Calu3 (cell line): ENCODE measurements at regions not wholly inside any gene's neighbourhood (a gene's known extent, or its start where the extent isn't known, plus 50 kb on each side); places are given as distances from the start of the nearest gene placed in this dataset.

ENCODE experiments used
- BruUV-seq: library from RNA; stranded (reverse); fragments of 400-500 nt; replicated peaks from 2 replicates; lab custom pipeline; 2021; lab: Mats Ljungman, UMichigan
- CTCF ChIA-PET: fragments of 300-600 bp; sonication (Branson Sonifier 250); formaldehyde crosslinking; loops from one replicate; lab custom pipeline; 2022; ENCODE audit warnings: antibody characterized with exemption; lab: Charles Lee
- DNase-seq: peaks from one replicate; pipeline ENCODE4 v3.0.0; 2022
- H3K27ac Mint-ChIP-seq: one replicate; pipeline ENCODE4 v1.8.0; 2022; ENCODE audit warnings: mixed read lengths; ENCODE audit not compliant: unreplicated experiment
- H3K27me3 Mint-ChIP-seq: one replicate; pipeline ENCODE4 v1.8.0; 2022; ENCODE audit warnings: mixed read lengths; ENCODE audit not compliant: unreplicated experiment
- H3K36me3 Mint-ChIP-seq: one replicate; pipeline ENCODE4 v1.8.0; 2022; ENCODE audit warnings: mild to moderate bottlenecking, moderate library complexity, mixed read lengths; ENCODE audit not compliant: insufficient read depth, unreplicated experiment
- H3K4me1 Mint-ChIP-seq: one replicate; pipeline ENCODE4 v1.8.0; 2022; ENCODE audit warnings: mild to moderate bottlenecking, low read depth, mixed read lengths; ENCODE audit not compliant: unreplicated experiment
- H3K4me3 Mint-ChIP-seq: one replicate; pipeline ENCODE4 v1.8.0; 2022; ENCODE audit warnings: mild to moderate bottlenecking, low read depth, moderate library complexity, mixed read lengths; ENCODE audit not compliant: unreplicated experiment
- H3K9me3 Mint-ChIP-seq: one replicate; pipeline ENCODE4 v1.8.0; 2022; ENCODE audit warnings: low read depth, mixed read lengths; ENCODE audit not compliant: unreplicated experiment
- intact Hi-C: fragments of 100-400 bp; cut with micrococcal nuclease; formaldehyde crosslinking; loops from one replicate; pipeline ENCODE4 v1.10.0; 2022; ENCODE audit not compliant: unreplicated experiment
- TF ChIP-seq, protein P1 (sequence below): fragments of 200-600 bp; IDR thresholded peaks from one replicate; pipeline ENCODE4 v1.8.0; 2022; ENCODE audit warnings: antibody characterized with exemption; ENCODE audit not compliant: unreplicated experiment

DNA sequence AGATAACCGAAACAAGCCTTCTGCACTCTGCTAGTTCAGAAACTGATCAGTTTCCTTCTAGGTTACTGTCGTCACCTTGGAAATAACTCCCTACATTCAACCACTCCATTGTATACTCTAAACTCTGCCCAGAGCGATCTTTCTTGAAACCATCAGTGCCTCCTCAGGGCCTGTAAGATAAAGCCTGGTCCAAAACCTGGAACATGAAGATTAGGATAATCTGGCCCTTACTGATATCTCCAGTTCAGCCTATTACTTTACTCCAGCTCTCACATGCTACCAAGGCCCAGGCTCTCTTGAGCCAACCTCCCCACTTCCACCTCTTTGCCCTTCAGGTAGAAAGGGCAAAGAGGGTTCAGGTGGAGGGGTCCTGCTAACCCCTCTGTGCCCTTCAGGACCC, 125.3 kb upstream of the RXFP2 start:
- Mint-ChIP-seq H3K27ac (no peak overlapping the region), H3K36me3 (no peaks in the 10 kb centered on the region), H3K9me3 (no peaks in the 10 kb centered on the region), H3K27me3 (no peaks in the 10 kb centered on the region), H3K4me3 (no peak overlapping the region), H3K4me1 (no peaks in the 10 kb centered on the region)
- intact Hi-C loops = no loop called here
- TF ChIP-seq, protein P1, sequence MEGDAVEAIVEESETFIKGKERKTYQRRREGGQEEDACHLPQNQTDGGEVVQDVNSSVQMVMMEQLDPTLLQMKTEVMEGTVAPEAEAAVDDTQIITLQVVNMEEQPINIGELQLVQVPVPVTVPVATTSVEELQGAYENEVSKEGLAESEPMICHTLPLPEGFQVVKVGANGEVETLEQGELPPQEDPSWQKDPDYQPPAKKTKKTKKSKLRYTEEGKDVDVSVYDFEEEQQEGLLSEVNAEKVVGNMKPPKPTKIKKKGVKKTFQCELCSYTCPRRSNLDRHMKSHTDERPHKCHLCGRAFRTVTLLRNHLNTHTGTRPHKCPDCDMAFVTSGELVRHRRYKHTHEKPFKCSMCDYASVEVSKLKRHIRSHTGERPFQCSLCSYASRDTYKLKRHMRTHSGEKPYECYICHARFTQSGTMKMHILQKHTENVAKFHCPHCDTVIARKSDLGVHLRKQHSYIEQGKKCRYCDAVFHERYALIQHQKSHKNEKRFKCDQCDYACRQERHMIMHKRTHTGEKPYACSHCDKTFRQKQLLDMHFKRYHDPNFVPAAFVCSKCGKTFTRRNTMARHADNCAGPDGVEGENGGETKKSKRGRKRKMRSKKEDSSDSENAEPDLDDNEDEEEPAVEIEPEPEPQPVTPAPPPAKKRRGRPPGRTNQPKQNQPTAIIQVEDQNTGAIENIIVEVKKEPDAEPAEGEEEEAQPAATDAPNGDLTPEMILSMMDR = no peak
- CTCF ChIA-PET = no interaction called here
- DNase-seq = no peak
- BruUV-seq = no TSS peak

- no peaks in the 10 kb centered on the region for H3K36me3 Mint-ChIP-seq
- H3K27me3 Mint-ChIP-seq = no peaks in the 10 kb centered on the region
- BruUV-seq = no TSS peak
- no peak overlapping the region for H3K27ac Mint-ChIP-seq
- intact Hi-C loops = no loop called here
- TF ChIP-seq, protein P1 = no peak
- no peak overlapping the region for H3K4me3 Mint-ChIP-seq
- H3K4me1 Mint-ChIP-seq = no peaks in the 10 kb centered on the region
- no peak for DNase-seq
- no peaks in the 10 kb centered on the region for H3K9me3 Mint-ChIP-seq
- CTCF ChIA-PET = no interaction called here
Observed at GRCh38 chr13:31614704-31615103, 124.6 kb upstream of the RXFP2 start.

- no peaks in the 10 kb centered on the region for H3K9me3 Mint-ChIP-seq
- TF ChIP-seq, protein P1 = no peak
- DNase-seq = no peak
- no peak overlapping the region for H3K27ac Mint-ChIP-seq
- intact Hi-C loops = no loop called here
- peaks cover 5% of the 10 kb centered on the region for H3K36me3 Mint-ChIP-seq
- H3K4me1 Mint-ChIP-seq = peaks cover 10% of the 10 kb centered on the region
- BruUV-seq = no TSS peak
- no peak overlapping the region for H3K4me3 Mint-ChIP-seq
- CTCF ChIA-PET = no interaction called here
- no peaks in the 10 kb centered on the region for H3K27me3 Mint-ChIP-seq
Observed at GRCh38 chr13:31625115-31625514, 114.2 kb upstream of the RXFP2 start.

GRCh38 chr13:31627097-31627845, 112.1 kb upstream of the RXFP2 start:
- Mint-ChIP-seq H3K27ac (no peak overlapping the region), H3K9me3 (no peaks in the 10 kb centered on the region), H3K4me3 (no peak overlapping the region), H3K27me3 (no peaks in the 10 kb centered on the region), H3K4me1 (peaks cover 10% of the 10 kb centered on the region), H3K36me3 (peaks cover 5% of the 10 kb centered on the region)
- TF ChIP-seq, protein P1 = no peak
- CTCF ChIA-PET = no interaction called here
- no TSS peak for BruUV-seq
- no peak for DNase-seq
- intact Hi-C loops = no loop called here
